Breast epithelium (tissue), 3 donors: ENCODE measurements at regions not wholly inside any gene's neighbourhood (a gene's known extent, or its start where the extent isn't known, plus 50 kb on each side); places are given as distances from the start of the nearest gene placed in this dataset.

Experiments
- POLR2A ChIP-seq: fragments of 450-650 bp; IDR thresholded peaks from one replicate; pipeline ENCODE4 v1.6.1; 2016; ENCODE audit warnings: antibody characterized with exemption, mild to moderate bottlenecking, moderate library complexity
- POLR2AphosphoS5 ChIP-seq, 3 donors: sonication (generic); formaldehyde crosslinking; IDR thresholded peaks; one replicate each; pipeline ENCODE4 v1.6.1; 2017; ENCODE audit warnings: antibody characterized with exemption in 3 of 3

GRCh38 chr3:187880441-187880840 lies 135.2 kb upstream of the BCL6 start:
- TF ChIP-seq POLR2A (no peak), POLR2AphosphoS5 (IDR thresholded peaks at IDR 0.05) (no peak)
